GM21367 (cell line): ENCODE measurements at regions not wholly inside any gene's neighbourhood (a gene's known extent, or its start where the extent isn't known, plus 50 kb on each side); places are given as distances from the start of the nearest gene placed in this dataset.

ENCODE experiments used
- ATAC-seq: cut with Tn5 transposase; IDR thresholded peaks from one replicate; pipeline ENCODE4 v1.9.1; 2021; ENCODE audit not compliant: unreplicated experiment

DNA sequence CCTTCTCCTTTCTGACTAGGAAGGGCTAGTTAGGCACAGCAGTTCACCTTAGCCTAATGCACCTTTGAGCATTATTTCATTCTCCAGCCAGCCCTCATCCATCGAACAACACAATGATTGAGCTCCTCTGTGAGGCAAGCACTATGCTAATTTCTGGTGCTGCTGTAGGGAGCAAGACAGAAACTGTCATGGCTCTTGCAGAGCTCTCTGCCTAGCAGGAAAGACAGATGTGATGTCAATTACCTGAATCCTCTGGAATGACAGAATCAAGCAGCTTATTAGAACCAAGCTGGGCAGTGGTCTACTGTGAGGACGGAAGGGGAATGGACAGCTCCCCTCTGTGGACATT lies 256.1 kb upstream of the NOCT start:
- no peak for ATAC-seq

DNA sequence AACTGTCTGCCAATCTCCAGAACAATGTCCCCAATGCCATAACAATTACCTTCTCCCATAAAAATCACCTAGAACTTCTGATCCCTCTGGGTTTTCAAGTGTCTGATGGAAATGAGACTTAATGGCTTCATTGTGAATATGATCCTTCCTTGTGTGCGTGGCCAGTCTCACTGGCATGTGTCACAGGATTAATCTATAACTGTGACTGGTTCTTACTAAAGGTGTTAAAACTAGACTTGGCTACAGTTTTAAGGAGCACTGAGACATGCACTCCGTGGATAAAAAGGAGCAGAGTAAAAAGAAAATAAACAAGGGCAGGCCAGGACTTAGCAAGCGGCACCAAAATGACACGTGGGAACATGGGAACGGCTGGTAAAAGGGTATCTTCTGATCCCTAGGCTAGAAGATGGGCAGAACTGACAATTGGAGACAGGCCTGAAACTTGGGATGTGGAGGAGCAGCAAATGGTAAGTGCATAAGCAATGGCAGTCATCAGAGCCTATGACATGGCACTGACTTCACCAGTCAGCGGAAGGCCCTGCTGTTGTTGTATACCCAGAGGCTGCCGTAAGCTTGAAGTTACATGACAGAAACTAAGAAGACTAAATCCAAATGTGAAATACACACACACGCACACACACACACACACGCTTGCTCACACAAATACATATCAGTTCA lies 256.6 kb upstream of the NOCT start:
- ATAC-seq: no peak

- no peak for ATAC-seq
Measured at GRCh38 chr4:138758196-138758595, 257.4 kb upstream of the NOCT start.

- no peak for ATAC-seq
Measured at GRCh38 chr4:138757432-138757831, 258.1 kb upstream of the NOCT start.

- ATAC-seq: no peak
Measured at GRCh38 chr4:138756519-138756918, 259.1 kb upstream of the NOCT start.

- ATAC-seq: no peak
Measured at GRCh38 chr4:138751309-138751708, 264.3 kb upstream of the NOCT start.

GRCh38 chr4:138749303-138749702 lies 266.3 kb upstream of the NOCT start:
- no peak for ATAC-seq

GRCh38 chr4:138741766-138742377 lies 273.7 kb upstream of the NOCT start:
- no peak for ATAC-seq

DNA sequence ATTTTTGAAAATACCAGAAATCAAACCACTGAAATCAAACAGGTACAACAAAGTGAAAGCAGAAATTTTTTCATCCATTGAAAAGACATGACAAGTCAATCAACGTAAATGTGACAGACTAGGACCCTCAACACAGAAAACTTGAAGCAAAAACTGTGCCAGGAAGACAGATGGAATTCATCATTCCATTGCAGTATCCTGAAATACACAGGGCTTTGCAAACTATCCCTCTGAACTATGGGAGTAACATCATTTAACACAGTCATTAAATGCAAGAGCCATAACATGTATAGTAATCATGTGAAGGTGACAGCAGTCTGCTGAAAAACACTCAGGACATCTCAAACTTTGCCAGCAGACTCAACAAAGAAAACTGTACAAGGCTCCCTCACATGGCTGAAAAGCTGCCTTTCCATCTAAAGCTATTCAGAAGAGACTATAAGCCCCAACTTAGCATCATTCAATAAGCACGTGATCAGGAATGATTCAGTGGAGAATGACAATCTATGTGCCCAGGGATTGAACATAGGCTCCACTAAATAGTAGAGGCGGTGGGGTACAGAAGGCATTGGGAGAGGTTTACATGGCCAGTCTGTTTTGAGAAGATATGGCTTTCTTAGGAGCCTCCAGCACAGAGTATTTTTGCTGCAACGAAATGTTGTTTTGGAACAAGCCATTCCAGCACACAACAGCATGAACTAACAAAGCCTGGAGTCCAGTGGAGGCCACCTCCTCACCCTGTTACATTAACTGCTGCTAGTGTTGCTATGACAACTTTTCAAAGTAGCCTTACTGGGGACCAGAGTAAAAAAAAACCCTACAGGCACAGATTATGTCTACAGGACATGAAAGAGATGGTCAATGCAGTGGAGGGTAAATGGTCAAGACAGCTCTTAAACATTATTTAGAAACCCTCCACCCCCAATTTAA lies 274.5 kb upstream of the NOCT start:
- no peak for ATAC-seq

GRCh38 chr4:138736362-138736761 lies 279.2 kb upstream of the NOCT start:
- ATAC-seq: no peak

- ATAC-seq: no peak
Measured at GRCh38 chr4:138734746-138735145, 280.8 kb upstream of the NOCT start.

- ATAC-seq: no peak
Measured at GRCh38 chr4:138728566-138728965, 287.0 kb upstream of the NOCT start.

GRCh38 chr4:138727731-138728130 lies 287.9 kb upstream of the NOCT start:
- ATAC-seq: no peak

GRCh38 chr4:138724530-138724929 lies 291.1 kb upstream of the NOCT start:
- no peak for ATAC-seq

DNA sequence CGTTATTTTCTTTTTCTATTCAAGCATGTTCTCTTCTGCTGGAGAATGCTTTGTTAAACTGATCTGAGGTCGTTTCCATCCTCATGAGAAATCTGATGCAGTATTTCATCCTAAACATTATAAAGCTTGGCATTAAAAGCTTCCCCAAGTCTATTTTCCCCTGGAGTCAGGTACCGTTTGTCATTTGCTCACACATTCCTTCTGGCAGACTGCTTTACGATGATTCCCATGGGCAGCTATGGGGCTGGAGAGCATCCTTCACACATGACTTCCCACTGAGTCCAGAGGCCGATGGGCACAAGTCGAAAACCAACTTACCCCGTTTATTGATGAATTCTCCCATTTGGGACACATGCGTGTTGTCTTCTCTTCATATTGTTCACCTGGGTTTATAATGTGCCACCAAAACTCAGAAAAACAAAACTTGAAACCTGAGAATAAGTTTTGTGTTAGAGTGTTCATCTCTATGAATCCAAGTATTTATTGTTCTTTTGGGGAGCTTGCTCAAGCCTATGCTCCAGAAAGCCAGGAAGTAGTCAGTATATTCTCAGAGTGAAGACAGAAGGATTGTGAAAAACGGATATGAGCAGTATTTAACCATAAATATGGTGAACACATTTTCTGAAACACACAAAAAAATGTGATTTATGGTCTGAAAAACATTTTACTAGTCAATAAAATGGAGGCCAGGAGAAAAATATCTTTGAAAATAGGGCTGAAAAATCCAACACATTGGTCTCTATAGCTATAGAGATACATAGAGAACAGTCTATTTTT lies 298.8 kb upstream of the NOCT start:
- ATAC-seq: no peak

GRCh38 chr4:138710297-138710696 lies 305.3 kb upstream of the NOCT start:
- no peak for ATAC-seq

- no peak for ATAC-seq
Measured at GRCh38 chr4:138709859-138710258, 305.7 kb upstream of the NOCT start.

GRCh38 chr4:138707746-138708677 lies 307.6 kb upstream of the NOCT start:
- ATAC-seq: no peak

- ATAC-seq: no peak
Measured at GRCh38 chr4:138706201-138706600, 309.4 kb upstream of the NOCT start.

GRCh38 chr4:138702190-138702824 lies 313.3 kb upstream of the NOCT start:
- ATAC-seq: no peak
